ENCODE measurements at regions not wholly inside any gene's neighbourhood (a gene's known extent, or its start where the extent isn't known, plus 50 kb on each side); places are given as distances from the start of the nearest gene placed in this dataset.

- CTCF ChIA-PET = no interaction called here
- no peaks in the 10 kb centered on the region for H3K4me1 Mint-ChIP-seq (ENCODE audit: low read depth, unreplicated experiment)
- BruUV-seq (replicated peaks) = no TSS peak
- no peak overlapping the region for H3K27ac Mint-ChIP-seq (ENCODE audit: unreplicated experiment)
- H3K36me3 Mint-ChIP-seq (ENCODE audit: insufficient read depth, unreplicated experiment) = no peaks in the 10 kb centered on the region
- no peaks in the 10 kb centered on the region for H3K9me3 Mint-ChIP-seq (ENCODE audit: low read depth, unreplicated experiment)
- intact Hi-C loops (cut with micrococcal nuclease; ENCODE audit: unreplicated experiment) = no loop called here
- no peaks in the 10 kb centered on the region for H3K27me3 Mint-ChIP-seq (ENCODE audit: unreplicated experiment)
- no peak overlapping the region for H3K4me3 Mint-ChIP-seq (ENCODE audit: low read depth, unreplicated experiment)
- no peak for DNase-seq
- TF ChIP-seq CTCF (IDR thresholded peaks at IDR 0.05; ENCODE audit: unreplicated experiment) = no peak
Observed at GRCh38 chr12:66851134-66851533, 172.3 kb upstream of the GRIP1 start.

- no peak overlapping the region for H3K27ac Mint-ChIP-seq (ENCODE audit: unreplicated experiment)
- no peak for TF ChIP-seq CTCF (IDR thresholded peaks at IDR 0.05; ENCODE audit: unreplicated experiment)
- H3K36me3 Mint-ChIP-seq (ENCODE audit: insufficient read depth, unreplicated experiment) = no peaks in the 10 kb centered on the region
- CTCF ChIA-PET = no interaction called here
- no peak for DNase-seq
- H3K4me1 Mint-ChIP-seq (ENCODE audit: low read depth, unreplicated experiment) = no peaks in the 10 kb centered on the region
- H3K27me3 Mint-ChIP-seq (ENCODE audit: unreplicated experiment) = no peaks in the 10 kb centered on the region
- no peak overlapping the region for H3K4me3 Mint-ChIP-seq (ENCODE audit: low read depth, unreplicated experiment)
- intact Hi-C loops (cut with micrococcal nuclease; ENCODE audit: unreplicated experiment) = no loop called here
- no peaks in the 10 kb centered on the region for H3K9me3 Mint-ChIP-seq (ENCODE audit: low read depth, unreplicated experiment)
- BruUV-seq (replicated peaks) = no TSS peak
Observed at GRCh38 chr12:66852091-66852490, 173.2 kb upstream of the GRIP1 start.

GRCh38 chr12:66852765-66853164 lies 173.9 kb upstream of the GRIP1 start:
- no peak for TF ChIP-seq CTCF (IDR thresholded peaks at IDR 0.05; ENCODE audit: unreplicated experiment)
- CTCF ChIA-PET = no interaction called here
- no TSS peak for BruUV-seq (replicated peaks)
- no peak for DNase-seq
- Mint-ChIP-seq H3K4me3 (ENCODE audit: low read depth, unreplicated experiment) (no peak overlapping the region), H3K9me3 (ENCODE audit: low read depth, unreplicated experiment) (no peaks in the 10 kb centered on the region), H3K36me3 (ENCODE audit: insufficient read depth, unreplicated experiment) (no peaks in the 10 kb centered on the region), H3K27ac (ENCODE audit: unreplicated experiment) (no peak overlapping the region), H3K4me1 (ENCODE audit: low read depth, unreplicated experiment) (no peaks in the 10 kb centered on the region), H3K27me3 (ENCODE audit: unreplicated experiment) (no peaks in the 10 kb centered on the region)
- intact Hi-C loops (cut with micrococcal nuclease; ENCODE audit: unreplicated experiment) = no loop called here

- intact Hi-C loops (cut with micrococcal nuclease; ENCODE audit: unreplicated experiment) = loop anchor here (5.0 to 10.0 kb wide), 3 partner anchors 148 to 585 kb away; no protein-coding TSS in a partner anchor
- no peaks in the 10 kb centered on the region for H3K27me3 Mint-ChIP-seq (ENCODE audit: unreplicated experiment)
- no peaks in the 10 kb centered on the region for H3K36me3 Mint-ChIP-seq (ENCODE audit: insufficient read depth, unreplicated experiment)
- DNase-seq = no peak
- no TSS peak for BruUV-seq (replicated peaks)
- CTCF ChIA-PET = interaction anchor here (1.2 to 1.6 kb wide), 2 partner anchors 172 to 715 kb away, joined by 3 read pairs; no protein-coding TSS in a partner anchor
- H3K9me3 Mint-ChIP-seq (ENCODE audit: low read depth, unreplicated experiment) = no peaks in the 10 kb centered on the region
- no peak overlapping the region for H3K27ac Mint-ChIP-seq (ENCODE audit: unreplicated experiment)
- no peak overlapping the region for H3K4me3 Mint-ChIP-seq (ENCODE audit: low read depth, unreplicated experiment)
- TF ChIP-seq CTCF (IDR thresholded peaks at IDR 0.05; ENCODE audit: unreplicated experiment) = no peak
- H3K4me1 Mint-ChIP-seq (ENCODE audit: low read depth, unreplicated experiment) = peaks cover 20% of the 10 kb centered on the region
Observed at GRCh38 chr12:66859751-66860440, 181.0 kb upstream of the GRIP1 start.

Data from Calu3 (cell line).